WTC11 (cell line): ENCODE measurements at regions not wholly inside any gene's neighbourhood (a gene's known extent, or its start where the extent isn't known, plus 50 kb on each side); places are given as distances from the start of the nearest gene placed in this dataset.

ENCODE experiments used
- ATAC-seq: fragments of 200-7000 bp; cut with Tn5 transposase; 2 replicates; pipeline ENCODE4 v1.10.0; 2021; ENCODE audit warnings: mild to moderate bottlenecking, moderate library complexity
- CTCF ChIA-PET: fragments of 300-600 bp; sonication (Branson Sonifier 250); formaldehyde crosslinking; loops from one replicate; lab custom pipeline; 2021; ENCODE audit warnings: antibody characterized with exemption; lab: Charles Lee
- POLR2A ChIA-PET: fragments of 350-600 bp; sonication (Branson Sonifier 250); formaldehyde crosslinking; loops from one replicate; lab custom pipeline; 2021; ENCODE audit warnings: antibody characterized with exemption; lab: Charles Lee
- DNase-seq: peaks from one replicate; pipeline ENCODE4 v3.0.0; 2021; ENCODE audit warnings: low spot score
- H3K27ac Mint-ChIP-seq: 2 replicates; pipeline ENCODE4 v1.8.0; 2021; ENCODE audit warnings: mixed read lengths
- H3K27me3 Mint-ChIP-seq: 2 replicates; pipeline ENCODE4 v1.8.0; 2021; ENCODE audit warnings: low read depth, mild to moderate bottlenecking, moderate library complexity, mixed read lengths
- H3K36me3 Mint-ChIP-seq: 2 replicates; pipeline ENCODE4 v1.8.0; 2021; ENCODE audit warnings: mixed read lengths
- H3K4me1 Mint-ChIP-seq: 2 replicates; pipeline ENCODE4 v1.8.0; 2022; ENCODE audit warnings: mixed read lengths
- H3K4me3 Mint-ChIP-seq: 2 replicates; pipeline ENCODE4 v1.8.0; 2021; ENCODE audit warnings: mild to moderate bottlenecking, moderate library complexity, mixed read lengths
- H3K9me3 Mint-ChIP-seq: 2 replicates; pipeline ENCODE4 v1.8.0; 2021; ENCODE audit warnings: mixed read lengths
- ATF1 ChIP-seq: sonication (generic); formaldehyde crosslinking; IDR thresholded peaks from 2 replicates; pipeline ENCODE4 v1.8.1; 2023; ENCODE audit warnings: mild to moderate bottlenecking, moderate library complexity, missing genetic modification reagents
- ATF3 ChIP-seq: sonication (generic); formaldehyde crosslinking; conservative IDR thresholded peaks from 2 replicates; pipeline ENCODE4 v1.8.1; 2022; ENCODE audit warnings: mild to moderate bottlenecking, missing genetic modification reagents
- E2F1 ChIP-seq: sonication (generic); formaldehyde crosslinking; IDR thresholded peaks from 2 replicates; pipeline ENCODE4 v1.8.0; 2022; ENCODE audit warnings: mild to moderate bottlenecking, missing genetic modification reagents
- E2F5 ChIP-seq: sonication (generic); formaldehyde crosslinking; IDR thresholded peaks from 2 replicates; pipeline ENCODE4 v1.8.1; 2022; ENCODE audit warnings: mild to moderate bottlenecking, moderate library complexity, missing genetic modification reagents
- ERG ChIP-seq: fragments of 250-450 bp; sonication (Bioruptor Pico); IDR thresholded peaks from 2 replicates; pipeline ENCODE4 v1.8.0; 2021; ENCODE audit warnings: mild to moderate bottlenecking
- ETV6 ChIP-seq: sonication (generic); formaldehyde crosslinking; IDR thresholded peaks from 2 replicates; pipeline ENCODE4 v1.8.1; 2022; ENCODE audit warnings: mild to moderate bottlenecking, missing genetic modification reagents
- FOXP1 ChIP-seq: sonication (generic); formaldehyde crosslinking; IDR thresholded peaks from 2 replicates; pipeline ENCODE4 v1.8.0; 2022; ENCODE audit warnings: missing genetic modification reagents, mild to moderate bottlenecking, moderate library complexity, borderline replicate concordance
- HMGA2 ChIP-seq: fragments of 250-450 bp; sonication (Bioruptor Pico); IDR thresholded peaks from 2 replicates; pipeline ENCODE4 v1.4.0; 2021; ENCODE audit warnings: mild to moderate bottlenecking, moderate library complexity
- MLX ChIP-seq: sonication (generic); formaldehyde crosslinking; IDR thresholded peaks from 2 replicates; pipeline ENCODE4 v1.8.1; 2023; ENCODE audit warnings: mild to moderate bottlenecking, missing genetic modification reagents, moderate library complexity
- NFYB ChIP-seq: sonication (generic); formaldehyde crosslinking; conservative IDR thresholded peaks from 2 replicates; pipeline ENCODE4 v1.8.0; 2022; ENCODE audit warnings: low read depth, missing genetic modification reagents
- PREB ChIP-seq: sonication (generic); formaldehyde crosslinking; IDR thresholded peaks from 2 replicates; pipeline ENCODE4 v1.8.1; 2022; ENCODE audit warnings: mild to moderate bottlenecking, missing genetic modification reagents, moderate library complexity, borderline replicate concordance
- SMAD3 ChIP-seq: sonication (generic); formaldehyde crosslinking; IDR thresholded peaks from 2 replicates; pipeline ENCODE4 v1.8.0; 2022; ENCODE audit warnings: missing genetic modification reagents, mild to moderate bottlenecking, borderline replicate concordance
- TEAD4 ChIP-seq: sonication (generic); formaldehyde crosslinking; IDR thresholded peaks from 2 replicates; pipeline ENCODE4 v1.8.0; 2022; ENCODE audit warnings: mild to moderate bottlenecking, missing genetic modification reagents
- ZNF232 ChIP-seq: sonication (generic); formaldehyde crosslinking; IDR thresholded peaks from 2 replicates; pipeline ENCODE4 v1.8.0; 2022; ENCODE audit warnings: mild to moderate bottlenecking, missing genetic modification reagents
- ZNF281 ChIP-seq: sonication (generic); formaldehyde crosslinking; IDR thresholded peaks from 2 replicates; pipeline ENCODE4 v1.8.0; 2023; ENCODE audit warnings: mild to moderate bottlenecking, missing genetic modification reagents

- H3K27me3 Mint-ChIP-seq: no peaks in the 10 kb centered on the region; the same call in 1 of the 2 replicates
- no peaks in the 10 kb centered on the region for H3K36me3 Mint-ChIP-seq
- no peak overlapping the region for H3K27ac Mint-ChIP-seq
- no peak for DNase-seq
- no peaks in the 10 kb centered on the region for H3K4me1 Mint-ChIP-seq
- ChIA-PET POLR2A (no interaction called here), CTCF (no interaction called here)
- TF ChIP-seq E2F5: no peak
- TF ChIP-seq MLX (CRISPR knock-in tag): no peak
- H3K9me3 Mint-ChIP-seq: peaks cover 29% of the 10 kb centered on the region
- no peak for ATAC-seq
- H3K4me3 Mint-ChIP-seq: no peak overlapping the region
These were observed 317.8 kb upstream of the ATP10B start for GRCh38 chr5:161169776-161170175.

GRCh38 chr5:161167016-161167767 is 315.2 kb upstream of the ATP10B start:
- DNase-seq: no peak
- no peaks in the 10 kb centered on the region for H3K4me1 Mint-ChIP-seq
- H3K4me3 Mint-ChIP-seq: no peak overlapping the region
- ChIA-PET CTCF (interaction anchor here (0.7 kb wide), 1 partner anchor 282 kb away, joined by 3 read pairs; no protein-coding TSS in a partner anchor), POLR2A (no interaction called here)
- H3K27ac Mint-ChIP-seq: no peak overlapping the region
- TF ChIP-seq NFYB (CRISPR knock-in tag): no peak
- TF ChIP-seq TEAD4 (CRISPR knock-in tag): no peak
- TF ChIP-seq ATF1 (CRISPR knock-in tag): no peak
- TF ChIP-seq PREB: no peak
- no peak for TF ChIP-seq ZNF232 (CRISPR knock-in tag)
- no peak for TF ChIP-seq ZNF281 (CRISPR knock-in tag)
- no peak for TF ChIP-seq SMAD3 (CRISPR knock-in tag)
- no peak for TF ChIP-seq HMGA2 (CRISPR knock-in tag)
- TF ChIP-seq ERG (CRISPR knock-in tag): no peak
- no peak for TF ChIP-seq ATF3
- ATAC-seq: no peak
- H3K27me3 Mint-ChIP-seq: no peaks in the 10 kb centered on the region; the same call in 1 of the 2 replicates
- no peaks in the 10 kb centered on the region for H3K36me3 Mint-ChIP-seq
- peaks cover 25% of the 10 kb centered on the region for H3K9me3 Mint-ChIP-seq

- Mint-ChIP-seq H3K36me3 (no peaks in the 10 kb centered on the region), H3K4me3 (no peak overlapping the region), H3K9me3 (peaks cover 15% of the 10 kb centered on the region), H3K4me1 (no peaks in the 10 kb centered on the region), H3K27ac (no peak overlapping the region), H3K27me3 (no peaks in the 10 kb centered on the region; the same call in 1 of the 2 replicates)
- ChIA-PET CTCF (no interaction called here), POLR2A (no interaction called here)
- peak; percentile 48; the same call in 1 of the 2 replicates for ATAC-seq
- TF ChIP-seq ETV6 (CRISPR knock-in tag): no peak
- no peak for TF ChIP-seq E2F1 (CRISPR knock-in tag)
- 0 out of 2 replicates have a peak, but pooled peaks have one; percentile 31 for TF ChIP-seq FOXP1 (CRISPR knock-in tag)
- DNase-seq: peak; percentile 21
These were observed 314.1 kb upstream of the ATP10B start for GRCh38 chr5:161165998-161166660.
